ENCODE measurements at regions not wholly inside any gene's neighbourhood (a gene's known extent, or its start where the extent isn't known, plus 50 kb on each side); places are given as distances from the start of the nearest gene placed in this dataset.
A peak's percentile ranks its signal among the peaks of the same experiment; 100 is the strongest.

DNA sequence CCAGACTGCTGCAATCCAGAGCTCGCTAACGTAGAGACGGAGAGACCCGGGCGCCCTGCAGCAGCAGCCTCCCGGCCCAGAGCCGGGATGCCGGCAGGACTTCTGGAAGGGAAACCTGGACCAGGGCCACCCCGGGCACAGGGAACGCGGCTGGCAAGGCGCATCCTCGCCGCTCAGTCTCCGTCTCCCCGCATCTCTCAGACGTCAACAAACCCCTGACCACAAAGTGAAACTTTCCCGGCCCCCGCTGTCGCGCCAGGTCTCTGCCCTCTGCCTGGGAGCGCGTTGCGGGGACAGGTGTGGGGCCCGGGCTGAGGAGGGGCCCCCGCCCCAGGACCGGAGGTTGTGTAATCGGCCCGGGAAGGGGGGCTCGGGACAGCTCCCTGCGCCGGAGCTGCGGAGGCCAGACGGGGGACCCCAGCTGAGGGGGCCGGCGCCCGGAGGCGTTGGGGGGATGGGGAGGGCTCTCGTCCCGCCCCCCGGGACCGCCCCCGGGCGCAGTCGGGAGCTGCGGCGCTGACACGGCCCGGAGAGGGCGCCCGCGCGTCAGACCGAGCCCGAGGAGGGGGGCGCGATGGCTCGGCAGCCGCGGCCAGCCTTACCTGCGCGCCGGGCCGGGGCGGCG lies 116.6 kb upstream of the HIVEP3 start:
- DNase-seq: peak in 55 of 58 donors; percentile 28 to 89 (median 77)

DNA sequence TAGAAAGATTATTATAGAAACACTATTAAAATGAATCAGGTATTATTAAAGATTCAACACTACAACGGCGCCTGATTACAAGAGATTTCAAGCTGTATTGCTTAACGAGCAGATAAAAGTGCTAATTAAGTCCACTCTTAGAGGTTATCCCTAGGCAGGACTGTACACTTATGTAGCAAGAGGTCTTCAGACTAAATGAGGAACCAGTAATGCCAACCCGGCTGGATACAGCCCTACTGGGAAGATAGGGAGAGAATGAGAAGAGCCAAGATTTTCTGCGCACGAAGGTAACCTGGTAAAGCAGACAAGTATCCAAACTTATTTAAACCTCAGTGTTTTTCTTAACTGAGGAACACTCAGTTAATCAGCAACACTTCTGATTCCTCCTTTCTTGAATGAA lies 115.7 kb upstream of the HIVEP3 start:
- DNase-seq: no peak

DNA sequence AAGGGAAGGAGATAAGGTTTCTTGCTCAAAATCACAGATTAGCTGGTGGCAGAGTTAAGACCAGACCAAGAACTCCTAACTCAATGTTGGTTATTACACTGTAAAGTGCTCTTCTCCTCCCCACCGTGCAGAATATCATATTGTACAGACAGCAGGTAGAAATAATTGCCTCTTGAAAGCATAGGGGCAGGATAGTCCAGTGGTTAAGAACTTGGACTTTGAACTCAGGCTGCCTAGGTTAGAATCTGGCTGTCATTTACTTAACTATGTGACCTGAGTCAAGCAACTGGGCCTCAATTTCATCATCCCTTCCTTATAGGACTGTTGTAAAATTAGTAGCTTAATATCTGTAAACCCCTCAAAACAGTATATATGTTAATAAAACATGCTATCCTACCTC lies 114.9 kb upstream of the HIVEP3 start:
- no peak for DNase-seq

DNA sequence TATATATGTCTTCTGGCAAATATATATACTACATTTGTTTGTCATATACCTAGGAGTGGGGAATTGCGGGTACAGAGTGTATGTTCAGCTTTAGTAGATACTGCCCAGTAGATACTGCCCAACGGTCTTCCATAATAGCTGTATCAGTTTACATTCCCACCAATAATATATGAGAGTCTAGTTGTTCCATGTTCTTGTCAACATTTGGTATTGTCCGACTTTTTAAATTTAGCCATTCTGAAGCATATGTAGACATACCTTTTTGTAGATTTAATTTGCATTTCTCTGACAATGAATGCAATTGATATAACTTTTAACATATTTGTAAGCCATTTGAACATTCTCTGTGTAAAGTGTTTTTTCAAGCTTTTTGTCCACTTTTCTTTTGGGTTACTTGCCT lies 99.0 kb upstream of the HIVEP3 start:
- DNase-seq: no peak

DNA sequence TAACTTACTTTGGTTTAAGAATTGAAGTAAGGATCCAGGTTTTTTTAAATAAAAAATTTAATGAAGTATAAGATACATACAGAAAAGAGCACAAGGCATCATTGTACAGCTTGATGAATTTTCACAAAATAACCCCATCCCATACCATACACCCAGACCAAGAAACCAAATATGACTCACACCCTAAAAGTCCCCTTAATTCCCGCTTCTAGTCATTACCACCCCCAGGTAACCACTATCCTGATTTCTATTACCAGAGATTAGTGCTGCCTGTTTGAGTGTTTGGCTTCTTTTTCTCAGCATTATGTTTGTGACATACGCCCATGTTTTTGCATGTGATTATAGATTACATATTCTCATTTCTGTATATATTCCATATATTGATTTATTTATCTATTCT lies 98.5 kb upstream of the HIVEP3 start:
- DNase-seq: no peak

DNA sequence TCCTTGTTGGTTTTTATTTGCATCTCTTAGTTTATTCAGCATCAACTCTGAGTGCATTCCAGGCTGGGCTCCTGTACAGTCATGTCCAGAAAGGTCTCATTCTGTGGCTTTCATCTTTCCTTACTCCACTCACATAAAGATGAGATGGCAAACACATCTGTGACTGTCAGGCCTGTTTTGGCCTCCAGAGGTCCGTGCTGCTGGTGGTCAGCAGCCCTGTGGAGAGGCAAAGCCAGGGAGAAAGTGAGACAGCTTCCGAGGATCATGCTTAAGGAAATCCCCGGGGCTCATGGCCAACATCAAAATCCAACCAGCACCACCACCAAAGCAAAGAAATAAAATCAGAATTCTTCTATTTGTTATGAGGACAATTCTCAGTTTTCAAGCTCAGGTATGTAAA lies 96.1 kb upstream of the HIVEP3 start:
- DNase-seq: no peak

DNA sequence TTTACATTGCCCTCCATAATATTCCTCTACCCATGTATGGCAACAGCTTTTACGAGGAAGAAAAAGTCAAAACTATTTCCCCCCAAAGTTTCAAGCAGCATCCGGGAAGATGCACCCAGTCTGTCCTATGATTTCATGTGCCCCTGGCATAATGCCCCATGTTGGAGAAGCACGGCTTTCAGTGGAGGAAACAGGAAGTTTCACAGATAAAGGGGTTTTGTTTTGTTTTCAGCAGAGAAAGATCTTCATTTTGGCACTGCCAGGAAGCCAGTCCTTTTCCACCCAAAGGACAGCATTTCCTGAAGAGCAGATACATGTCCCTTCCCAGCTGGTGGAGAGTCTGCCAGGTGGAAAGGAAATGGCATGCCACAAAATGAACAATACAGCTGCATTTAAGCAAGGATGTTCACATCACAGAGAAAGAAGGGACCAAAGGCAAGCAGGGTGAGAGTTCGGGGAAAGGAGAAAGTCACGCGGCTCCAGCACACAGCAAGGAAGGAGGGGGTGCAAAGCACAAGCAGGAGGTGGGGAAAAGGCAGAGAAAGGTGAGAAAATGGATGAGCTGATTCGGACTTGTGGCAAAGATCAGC lies 95.3 kb upstream of the HIVEP3 start:
- DNase-seq: peak in 25 of 58 donors; percentile 1 to 62 (median 25)

DNA sequence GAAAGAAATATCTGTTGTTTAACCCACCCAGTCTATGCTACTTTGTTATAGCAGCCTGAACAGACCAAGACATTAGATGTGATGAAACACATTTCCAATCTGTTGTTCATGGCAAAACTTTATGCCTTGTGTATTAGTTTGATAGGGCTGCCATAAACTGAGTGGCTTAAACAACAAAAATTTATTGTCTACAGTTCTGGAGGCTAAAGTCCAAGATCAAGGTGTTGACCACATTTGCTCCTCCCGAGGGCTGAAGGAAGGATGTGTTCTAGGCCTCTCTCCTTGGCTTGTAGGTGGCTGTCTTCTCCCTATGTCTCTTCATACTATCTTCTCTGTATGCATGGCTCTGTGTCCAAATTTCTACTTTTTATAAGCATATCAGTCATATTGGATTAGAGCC lies 94.1 kb upstream of the HIVEP3 start:
- DNase-seq: no peak

DNA sequence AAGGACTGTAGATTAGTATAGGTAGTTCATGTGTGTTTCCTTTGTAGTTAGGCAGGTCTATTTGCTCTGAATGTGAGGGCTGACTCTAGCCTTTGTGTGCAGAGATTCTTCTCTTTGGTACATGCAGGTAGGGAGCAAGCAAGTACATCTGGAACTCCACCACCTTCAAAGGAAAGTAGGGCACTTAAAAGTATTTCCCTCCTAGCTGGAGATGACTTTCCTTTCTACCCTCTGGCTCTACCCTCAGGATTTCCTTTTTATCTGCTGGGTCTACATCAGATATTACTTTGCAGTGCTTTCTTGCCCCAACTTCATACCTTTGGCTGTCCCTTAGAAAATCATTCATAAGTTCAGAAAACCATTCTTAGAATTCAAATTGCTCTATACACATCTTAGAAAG lies 91.7 kb upstream of the HIVEP3 start:
- DNase-seq: no peak

DNA sequence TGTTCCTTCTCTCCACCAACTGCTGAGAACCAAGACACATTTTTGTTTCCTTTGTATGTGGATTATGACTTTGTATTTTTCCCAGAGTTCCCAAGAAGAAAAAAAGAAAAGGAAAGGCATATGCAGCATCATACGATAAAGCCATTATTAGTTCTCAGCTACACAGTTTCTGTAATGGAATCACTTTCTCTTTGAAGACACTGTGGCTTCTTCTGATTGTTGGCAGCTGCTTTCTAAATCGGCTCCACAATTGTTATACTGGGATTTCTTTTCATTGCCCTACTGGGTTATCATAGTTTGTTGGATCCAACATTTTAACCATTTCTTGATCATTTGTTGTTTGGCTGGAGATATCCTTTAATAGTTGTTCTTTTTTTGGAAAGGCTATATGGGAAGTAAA lies 89.5 kb upstream of the HIVEP3 start:
- DNase-seq: no peak

DNA sequence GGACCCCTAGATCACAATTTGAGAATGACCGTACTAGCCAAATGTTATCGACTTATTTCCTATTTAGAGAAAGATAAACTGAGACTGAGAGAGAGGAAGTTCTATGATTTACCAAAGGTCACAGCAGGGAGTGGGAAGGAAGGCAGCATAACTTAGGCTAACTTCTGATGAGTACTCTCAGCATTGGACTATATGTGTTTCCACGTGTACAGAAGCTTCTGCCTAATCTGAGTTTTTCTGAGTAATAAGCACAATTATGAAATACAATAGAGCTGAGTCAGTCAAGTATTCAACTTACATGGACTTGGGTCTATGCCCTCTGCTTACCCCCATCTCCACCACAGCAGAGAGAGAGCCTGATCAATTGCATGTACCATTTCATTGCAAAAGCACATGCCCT lies 88.1 kb upstream of the HIVEP3 start:
- no peak for DNase-seq

DNA sequence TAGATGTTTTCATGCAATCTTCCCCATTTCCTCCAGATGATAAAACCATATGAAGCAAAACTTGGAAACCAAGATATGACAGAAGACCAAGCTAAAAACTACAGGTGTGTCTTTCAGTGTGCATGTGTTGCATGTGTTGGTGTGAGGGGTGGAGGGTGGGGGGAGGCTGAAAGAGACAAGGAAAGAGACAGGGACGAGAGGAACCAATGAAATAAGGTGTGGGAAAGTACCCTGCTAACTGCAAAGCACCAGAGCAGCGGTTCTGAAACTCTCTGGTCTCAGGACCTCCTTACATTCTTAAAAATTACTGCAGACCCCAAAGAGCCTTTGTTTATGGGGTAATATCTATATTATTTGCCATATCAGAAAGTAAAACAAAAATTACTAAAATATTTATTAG lies 87.4 kb upstream of the HIVEP3 start:
- no peak for DNase-seq

DNA sequence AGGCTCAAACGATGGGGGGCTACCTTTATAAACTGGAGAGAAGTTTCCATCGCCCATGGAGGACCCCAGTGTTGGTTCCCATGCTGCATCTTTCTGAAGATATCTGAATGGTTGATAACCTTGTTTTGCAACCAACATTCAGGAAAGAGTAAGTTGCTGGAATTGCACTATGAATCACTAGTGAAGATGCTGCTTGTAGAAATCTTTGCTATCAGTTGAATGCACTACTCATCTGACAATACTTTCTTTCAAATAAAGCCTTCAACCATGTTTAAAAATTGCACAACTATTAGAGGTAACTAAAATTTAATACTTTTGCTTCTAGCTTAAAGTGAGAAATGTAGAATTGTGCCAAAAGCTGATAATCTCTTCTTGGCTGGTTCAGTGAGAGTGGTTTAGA lies 86.8 kb upstream of the HIVEP3 start:
- DNase-seq: no peak

DNA sequence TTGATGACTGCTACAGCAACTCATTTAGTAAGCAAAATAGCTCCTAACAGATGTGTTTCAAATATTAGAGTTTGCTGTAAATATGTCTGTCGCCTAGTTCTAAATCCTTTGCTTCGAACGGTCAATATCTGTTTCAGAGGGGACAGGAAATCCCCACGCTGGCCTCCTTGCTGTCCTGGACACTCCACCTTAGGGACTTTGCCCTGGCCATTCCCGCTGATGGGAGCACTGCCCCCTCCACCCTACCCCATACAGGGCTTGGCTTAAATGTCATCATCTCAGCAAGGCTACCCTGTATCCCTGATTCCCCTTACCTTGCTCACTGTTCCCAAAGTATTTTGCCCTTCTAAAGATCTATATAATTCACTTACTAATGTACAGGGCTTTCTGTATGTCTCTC lies 86.1 kb upstream of the HIVEP3 start:
- DNase-seq: no peak

DNA sequence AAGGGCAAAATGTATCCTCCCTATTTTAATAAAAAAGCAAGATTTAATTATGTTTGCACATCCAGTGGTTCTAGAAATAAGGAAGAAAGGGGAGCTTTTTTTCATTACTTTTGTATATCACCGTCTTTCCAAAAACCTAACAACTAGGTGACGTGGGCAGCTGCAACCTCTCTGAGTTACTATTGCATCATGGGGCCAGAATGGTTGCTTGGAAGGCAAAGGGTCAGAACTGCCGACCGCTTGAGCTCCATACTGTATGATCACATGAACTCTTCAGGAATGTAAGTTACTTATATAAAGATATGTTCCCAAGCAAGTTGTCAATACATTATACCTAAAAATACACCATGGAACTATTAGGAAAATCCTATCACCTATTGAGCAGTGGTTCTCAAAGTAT lies 85.6 kb upstream of the HIVEP3 start:
- no peak for DNase-seq

DNA sequence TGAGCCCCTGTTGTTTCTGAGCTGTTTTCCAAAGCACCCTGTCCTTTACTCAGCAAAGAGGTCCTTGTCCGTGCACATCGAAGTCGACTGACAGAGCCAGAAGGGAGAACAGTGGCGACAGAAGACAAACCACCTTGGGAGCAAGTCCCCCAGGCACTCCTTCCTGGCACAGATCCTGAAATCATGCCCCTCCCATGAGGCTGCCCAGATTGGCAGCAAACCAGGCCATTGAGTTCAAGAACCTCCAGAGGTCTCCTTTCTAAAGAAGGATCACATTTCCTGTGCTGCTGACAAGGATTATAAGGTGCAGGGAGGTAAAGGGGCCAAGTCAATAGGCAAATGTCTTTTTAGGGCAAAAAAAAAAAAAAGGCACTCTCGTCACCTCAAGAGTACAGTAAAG lies 84.7 kb upstream of the HIVEP3 start:
- no peak for DNase-seq

DNA sequence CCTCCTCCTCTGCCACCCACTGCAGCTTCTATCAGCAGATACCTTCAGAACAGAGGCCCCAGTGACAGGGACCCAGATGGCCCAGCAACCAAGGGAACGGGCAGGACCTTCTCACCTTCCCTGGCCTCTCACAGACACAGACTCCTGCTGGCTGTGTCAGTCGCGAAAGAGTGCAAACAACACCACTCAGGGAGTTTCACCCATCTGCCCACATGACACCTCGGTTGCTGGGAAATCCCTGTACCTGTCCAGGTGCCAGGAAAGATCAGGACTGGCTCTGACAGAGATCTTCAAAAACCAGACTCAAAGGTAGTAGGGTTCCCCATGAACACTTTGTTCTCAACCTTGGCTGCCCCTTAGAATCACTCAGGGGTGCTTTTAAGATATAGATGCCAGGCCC lies 83.5 kb upstream of the HIVEP3 start:
- DNase-seq: no peak

DNA sequence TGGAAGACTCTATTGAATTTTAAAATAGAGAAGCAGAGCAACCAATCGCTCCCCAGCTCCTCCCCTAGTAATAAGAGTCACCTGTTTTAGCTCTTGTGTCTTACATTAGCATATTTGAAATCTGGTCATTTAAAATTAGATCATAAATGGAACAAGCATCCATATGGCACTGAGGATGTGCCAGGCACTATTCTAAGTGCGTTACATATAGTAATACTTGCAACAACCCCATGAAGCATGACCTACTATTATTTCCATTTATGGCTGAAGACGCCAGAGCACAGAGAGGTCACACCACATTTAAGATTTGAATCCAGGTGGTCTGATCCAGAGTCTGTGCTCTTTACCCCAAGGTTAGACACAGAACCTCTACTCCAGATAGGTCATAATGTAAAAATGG lies 82.0 kb upstream of the HIVEP3 start:
- no peak for DNase-seq

DNA sequence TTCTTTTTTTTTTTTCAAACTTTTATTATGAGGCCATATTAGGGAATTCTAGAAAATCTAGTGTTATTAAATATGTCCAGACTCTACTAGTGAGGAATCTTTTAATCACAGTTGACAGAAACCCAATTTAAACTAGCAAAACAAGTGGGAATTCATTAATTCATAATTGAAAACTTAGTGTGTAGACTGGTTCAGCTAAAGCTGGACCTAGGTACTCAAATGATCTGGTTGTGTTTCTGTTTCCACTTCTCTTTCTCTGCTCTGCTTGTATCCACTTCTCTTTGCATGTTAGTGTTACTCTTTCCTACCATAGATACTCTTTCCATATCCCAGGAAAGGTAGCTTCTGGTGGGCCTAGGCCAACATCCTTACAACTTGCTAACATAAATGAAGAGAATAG lies 81.2 kb upstream of the HIVEP3 start:
- DNase-seq: no peak

DNA sequence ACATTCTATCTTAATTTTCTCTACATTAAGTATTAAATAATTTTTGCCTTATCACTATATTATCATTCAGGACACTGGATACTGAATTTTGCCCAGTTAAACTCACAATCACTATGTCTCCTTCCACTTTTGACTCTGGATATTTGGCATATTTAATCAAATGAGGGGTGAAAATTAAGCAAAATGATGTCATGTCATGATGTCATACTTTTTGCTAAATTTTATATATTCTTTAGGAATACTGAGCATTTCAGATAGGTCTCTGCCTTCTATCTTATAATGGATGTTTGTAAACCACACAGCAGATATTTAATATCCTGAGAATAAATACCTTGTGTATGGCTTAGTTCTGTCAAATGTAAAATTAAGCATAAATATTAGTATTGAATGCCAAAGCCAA lies 79.5 kb upstream of the HIVEP3 start:
- no peak for DNase-seq

DNA sequence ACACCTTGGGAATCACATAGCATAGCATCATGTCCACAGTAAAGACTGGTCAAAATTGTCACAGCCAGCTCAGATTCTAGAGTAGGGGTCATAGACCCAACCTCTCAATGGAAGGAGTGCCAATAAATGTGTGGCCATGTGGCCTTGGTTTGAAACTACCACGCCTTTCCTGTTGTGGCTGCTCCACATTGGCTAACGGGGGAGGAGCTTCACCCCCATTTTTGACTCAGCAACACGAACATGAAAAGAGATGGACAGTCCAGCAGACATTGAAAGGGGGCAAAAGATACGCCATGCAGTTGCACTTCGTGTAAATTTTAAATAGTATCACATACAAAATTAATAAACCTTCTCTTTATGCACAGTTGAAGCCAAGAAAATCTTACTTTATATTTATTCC lies 78.4 kb upstream of the HIVEP3 start:
- DNase-seq: no peak

DNA sequence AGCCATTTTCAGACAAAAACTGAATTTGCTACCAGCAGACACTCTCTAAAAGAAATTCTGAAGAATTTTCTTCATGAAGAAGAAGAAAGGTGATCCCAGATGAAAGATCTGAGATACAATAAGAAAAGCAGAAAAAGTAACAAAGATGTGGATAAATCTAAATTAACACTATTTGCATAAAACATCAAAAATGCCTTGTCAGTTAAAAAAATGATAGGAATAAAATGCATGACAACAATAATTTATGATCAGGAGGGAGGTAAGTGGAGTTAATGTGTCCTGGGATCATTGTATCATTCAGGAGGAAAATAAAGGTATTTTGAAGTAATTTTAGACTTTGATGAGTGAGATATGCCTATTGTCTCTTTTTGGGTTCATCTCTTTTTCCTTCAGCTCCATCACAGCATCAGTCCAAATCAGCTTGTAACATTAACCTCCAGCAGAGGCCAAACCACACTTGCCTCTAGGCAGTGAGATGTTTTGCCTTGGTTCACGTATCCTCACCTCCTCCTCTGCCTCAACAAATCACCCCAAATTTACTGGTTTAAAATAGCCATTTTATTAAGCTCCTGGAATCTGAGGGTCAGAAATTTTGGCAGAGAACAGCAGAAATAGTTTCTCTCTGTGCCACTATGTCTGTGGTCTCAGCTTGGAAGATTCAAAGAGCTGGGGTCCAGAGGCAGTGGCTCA lies 76.9 kb upstream of the HIVEP3 start:
- no peak for DNase-seq

DNA sequence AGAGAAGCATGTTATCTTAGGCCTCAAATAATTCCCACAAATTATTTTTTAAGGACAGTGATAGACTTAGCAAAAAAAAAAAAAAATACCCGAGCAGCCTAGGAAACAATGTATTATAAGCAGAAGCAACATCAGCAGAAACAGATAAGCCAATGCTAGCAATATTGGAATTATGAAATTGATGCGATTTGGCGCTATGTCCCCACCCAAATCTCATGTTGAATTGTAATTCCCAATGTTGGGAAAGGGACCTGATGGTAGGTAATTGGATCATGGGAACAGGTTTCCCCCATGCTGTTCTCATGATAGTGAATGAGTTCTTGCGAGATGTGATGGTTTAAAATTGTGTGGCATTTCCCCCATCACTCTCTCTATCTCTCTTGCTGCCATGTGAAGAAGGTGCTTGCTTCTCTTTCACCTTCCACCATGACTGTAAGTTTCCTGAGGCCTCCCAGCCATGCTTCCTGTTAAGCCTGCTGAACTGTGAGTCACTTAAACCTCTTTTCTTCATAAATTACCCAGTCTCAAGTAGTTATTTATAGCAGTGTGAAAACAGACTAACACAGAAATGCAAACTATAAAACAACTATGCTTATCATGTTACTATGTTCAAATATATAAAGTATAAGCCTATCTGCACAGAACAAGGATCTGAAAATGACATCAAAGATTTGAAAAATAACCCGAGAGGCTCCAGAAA lies 75.6 kb upstream of the HIVEP3 start:
- no peak for DNase-seq
